ENCODE measurements at regions not wholly inside any gene's neighbourhood (a gene's known extent, or its start where the extent isn't known, plus 50 kb on each side); places are given as distances from the start of the nearest gene placed in this dataset.

DNA sequence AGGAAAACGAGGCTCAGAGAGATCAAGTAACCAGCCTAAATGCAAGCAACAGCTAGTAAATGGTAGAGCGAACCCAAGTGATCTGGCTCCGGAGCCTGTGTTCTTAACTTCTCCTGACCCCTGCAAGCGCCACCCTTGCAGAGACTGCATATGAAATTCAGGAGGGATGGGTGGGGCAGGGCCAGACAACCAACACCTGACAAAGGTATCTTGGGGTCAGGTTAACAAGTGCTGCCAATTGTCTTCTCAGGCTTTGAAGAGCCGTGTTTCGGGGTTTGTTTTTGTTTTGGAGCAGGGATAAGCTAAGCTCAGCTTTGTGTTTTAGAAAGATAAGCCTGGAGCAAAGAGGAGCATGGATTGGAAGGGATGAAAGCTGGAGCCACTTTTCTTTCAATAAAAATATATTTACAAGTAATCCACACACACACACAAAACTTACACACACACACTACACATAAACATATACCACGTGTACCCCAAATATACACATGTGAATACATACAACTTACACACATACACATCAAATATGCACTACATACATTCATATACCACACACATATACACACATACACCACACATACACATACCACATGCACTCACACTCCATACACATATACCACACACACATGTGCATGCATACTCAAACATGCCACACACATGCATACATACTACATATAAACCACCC lies 722.0 kb downstream of the DIAPH3 start:
- H3K79me2 ChIP-seq (ENCODE audit: control insufficient read depth, insufficient read depth, low read length) = no peaks in the 10 kb centered on the region

More for the DNA sequence above, 722.0 kb downstream of the DIAPH3 start:
- ATAC-seq = no peak
- in situ Hi-C loops (cut with MboI) (no loop called here), intact Hi-C loops (cut with micrococcal nuclease; ENCODE audit: unreplicated experiment) (no loop called here)
- RAD21 ChIA-PET (ENCODE audit: unreplicated experiment) = no interaction called here
- CTCF ChIA-PET = no interaction called here
- Histone ChIP-seq H3K27ac (ENCODE audit: control insufficient read depth, insufficient read depth) (no peak overlapping the region), H3K4me3 (no peak overlapping the region), H2AFZ (ENCODE audit: control insufficient read depth, low read depth, low read length) (no peak overlapping the region), H3K36me3 (ENCODE audit: control insufficient read depth in 2 of 2, insufficient read depth in 2 of 2, low read length in 1 of 2) (no peaks in the 10 kb centered on the region), H3K4me1 (ENCODE audit: control insufficient read depth, insufficient read depth, low read length) (no peaks in the 10 kb centered on the region), H3K4me2 (ENCODE audit: control insufficient read depth, insufficient read depth) (no peak overlapping the region), H3K27me3 (replicated peaks in 1 of 2; ENCODE audit: control insufficient read depth in 2 of 2, insufficient read depth in 2 of 2, low read length in 1 of 2) (no peaks in the 10 kb centered on the region), H4K20me1 (ENCODE audit: control insufficient read depth, insufficient read depth) (no peaks in the 10 kb centered on the region), H3K9ac (ENCODE audit: control insufficient read depth, insufficient read depth, low read length) (no peak overlapping the region), H3K9me3 (replicated peaks; ENCODE audit: control insufficient read depth, insufficient read depth, low read length) (no peaks in the 10 kb centered on the region)
- no peak for DNase-seq (ENCODE audit: low read depth, low spot score)
- no peak for TF ChIP-seq ZNF384 (IDR thresholded peaks at IDR 0.05; ENCODE audit: borderline replicate concordance, low read depth, low read length)
- no peak for TF ChIP-seq GATAD2B (conservative IDR thresholded peaks at IDR 0.05; ENCODE audit: low read depth)
- TF ChIP-seq, protein P1, sequence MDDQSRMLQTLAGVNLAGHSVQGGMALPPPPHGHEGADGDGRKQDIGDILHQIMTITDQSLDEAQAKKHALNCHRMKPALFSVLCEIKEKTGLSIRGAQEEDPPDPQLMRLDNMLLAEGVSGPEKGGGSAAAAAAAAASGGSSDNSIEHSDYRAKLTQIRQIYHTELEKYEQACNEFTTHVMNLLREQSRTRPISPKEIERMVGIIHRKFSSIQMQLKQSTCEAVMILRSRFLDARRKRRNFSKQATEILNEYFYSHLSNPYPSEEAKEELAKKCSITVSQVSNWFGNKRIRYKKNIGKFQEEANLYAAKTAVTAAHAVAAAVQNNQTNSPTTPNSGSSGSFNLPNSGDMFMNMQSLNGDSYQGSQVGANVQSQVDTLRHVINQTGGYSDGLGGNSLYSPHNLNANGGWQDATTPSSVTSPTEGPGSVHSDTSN (IDR thresholded peaks at IDR 0.05; ENCODE audit: insufficient replicate concordance, low read depth, low read length) = no peak
- no peak for TF ChIP-seq BMI1 (IDR thresholded peaks at IDR 0.05; ENCODE audit: borderline replicate concordance)
- TF ChIP-seq FOXM1 (IDR thresholded peaks at IDR 0.05; ENCODE audit: low read depth, low read length) = no peak
- TF ChIP-seq, protein P2, sequence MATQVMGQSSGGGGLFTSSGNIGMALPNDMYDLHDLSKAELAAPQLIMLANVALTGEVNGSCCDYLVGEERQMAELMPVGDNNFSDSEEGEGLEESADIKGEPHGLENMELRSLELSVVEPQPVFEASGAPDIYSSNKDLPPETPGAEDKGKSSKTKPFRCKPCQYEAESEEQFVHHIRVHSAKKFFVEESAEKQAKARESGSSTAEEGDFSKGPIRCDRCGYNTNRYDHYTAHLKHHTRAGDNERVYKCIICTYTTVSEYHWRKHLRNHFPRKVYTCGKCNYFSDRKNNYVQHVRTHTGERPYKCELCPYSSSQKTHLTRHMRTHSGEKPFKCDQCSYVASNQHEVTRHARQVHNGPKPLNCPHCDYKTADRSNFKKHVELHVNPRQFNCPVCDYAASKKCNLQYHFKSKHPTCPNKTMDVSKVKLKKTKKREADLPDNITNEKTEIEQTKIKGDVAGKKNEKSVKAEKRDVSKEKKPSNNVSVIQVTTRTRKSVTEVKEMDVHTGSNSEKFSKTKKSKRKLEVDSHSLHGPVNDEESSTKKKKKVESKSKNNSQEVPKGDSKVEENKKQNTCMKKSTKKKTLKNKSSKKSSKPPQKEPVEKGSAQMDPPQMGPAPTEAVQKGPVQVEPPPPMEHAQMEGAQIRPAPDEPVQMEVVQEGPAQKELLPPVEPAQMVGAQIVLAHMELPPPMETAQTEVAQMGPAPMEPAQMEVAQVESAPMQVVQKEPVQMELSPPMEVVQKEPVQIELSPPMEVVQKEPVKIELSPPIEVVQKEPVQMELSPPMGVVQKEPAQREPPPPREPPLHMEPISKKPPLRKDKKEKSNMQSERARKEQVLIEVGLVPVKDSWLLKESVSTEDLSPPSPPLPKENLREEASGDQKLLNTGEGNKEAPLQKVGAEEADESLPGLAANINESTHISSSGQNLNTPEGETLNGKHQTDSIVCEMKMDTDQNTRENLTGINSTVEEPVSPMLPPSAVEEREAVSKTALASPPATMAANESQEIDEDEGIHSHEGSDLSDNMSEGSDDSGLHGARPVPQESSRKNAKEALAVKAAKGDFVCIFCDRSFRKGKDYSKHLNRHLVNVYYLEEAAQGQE (IDR thresholded peaks at IDR 0.05; ENCODE audit: low read depth, low read length) = no peak
- TF ChIP-seq ZZZ3 (IDR thresholded peaks at IDR 0.05; ENCODE audit: control insufficient read depth, insufficient read length, low read depth) = no peak
- TF ChIP-seq, protein P3, sequence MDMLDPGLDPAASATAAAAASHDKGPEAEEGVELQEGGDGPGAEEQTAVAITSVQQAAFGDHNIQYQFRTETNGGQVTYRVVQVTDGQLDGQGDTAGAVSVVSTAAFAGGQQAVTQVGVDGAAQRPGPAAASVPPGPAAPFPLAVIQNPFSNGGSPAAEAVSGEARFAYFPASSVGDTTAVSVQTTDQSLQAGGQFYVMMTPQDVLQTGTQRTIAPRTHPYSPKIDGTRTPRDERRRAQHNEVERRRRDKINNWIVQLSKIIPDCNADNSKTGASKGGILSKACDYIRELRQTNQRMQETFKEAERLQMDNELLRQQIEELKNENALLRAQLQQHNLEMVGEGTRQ (IDR thresholded peaks at IDR 0.05; ENCODE audit: borderline replicate concordance, low read depth, low read length) = no peak
- TF ChIP-seq SUZ12 (IDR thresholded peaks at IDR 0.05; ENCODE audit: unreplicated experiment) = no peak
- no peak for TF ChIP-seq BHLHE40 (IDR thresholded peaks at IDR 0.05; ENCODE audit: borderline replicate concordance in 1 of 2, low read depth in 2 of 2, low read length in 1 of 2)
- TF ChIP-seq SREBF2 (IDR thresholded peaks at IDR 0.05; ENCODE audit: low read length) = no peak
- no peak for TF ChIP-seq FOS (IDR thresholded peaks at IDR 0.05; ENCODE audit: borderline replicate concordance, extremely low read depth, insufficient read length)
- TF ChIP-seq, protein P4, sequence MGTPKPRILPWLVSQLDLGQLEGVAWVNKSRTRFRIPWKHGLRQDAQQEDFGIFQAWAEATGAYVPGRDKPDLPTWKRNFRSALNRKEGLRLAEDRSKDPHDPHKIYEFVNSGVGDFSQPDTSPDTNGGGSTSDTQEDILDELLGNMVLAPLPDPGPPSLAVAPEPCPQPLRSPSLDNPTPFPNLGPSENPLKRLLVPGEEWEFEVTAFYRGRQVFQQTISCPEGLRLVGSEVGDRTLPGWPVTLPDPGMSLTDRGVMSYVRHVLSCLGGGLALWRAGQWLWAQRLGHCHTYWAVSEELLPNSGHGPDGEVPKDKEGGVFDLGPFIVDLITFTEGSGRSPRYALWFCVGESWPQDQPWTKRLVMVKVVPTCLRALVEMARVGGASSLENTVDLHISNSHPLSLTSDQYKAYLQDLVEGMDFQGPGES (IDR thresholded peaks at IDR 0.05) = no peak
- no peak for TF ChIP-seq MEF2B (IDR thresholded peaks at IDR 0.05; ENCODE audit: partially characterized antibody, poor library complexity, severe bottlenecking)
- no peak for TF ChIP-seq CBX5 (IDR thresholded peaks at IDR 0.05; ENCODE audit: low read depth)
- TF ChIP-seq NFYA (IDR thresholded peaks at IDR 0.05; ENCODE audit: borderline replicate concordance, low read depth, low read length) = no peak
- no peak for TF ChIP-seq ZNF622 (IDR thresholded peaks at IDR 0.05)
- POLR2A ChIA-PET = no interaction called here
- 44% methylated on average over 7 of the region's 7 CpGs for WGBS (ENCODE audit: insufficient coverage, insufficient replicate concordance, low lambda C conversion rate, missing lambda C conversion rate)
- BruUV-seq (replicated peaks) = no TSS peak
- FAIRE-seq = no peak
- SMC1A ChIA-PET (ENCODE audit: uncharacterized antibody, unreplicated experiment) = no interaction called here
